ENCODE measurements at regions not wholly inside any gene's neighbourhood (a gene's known extent, or its start where the extent isn't known, plus 50 kb on each side); places are given as distances from the start of the nearest gene placed in this dataset.

DNA sequence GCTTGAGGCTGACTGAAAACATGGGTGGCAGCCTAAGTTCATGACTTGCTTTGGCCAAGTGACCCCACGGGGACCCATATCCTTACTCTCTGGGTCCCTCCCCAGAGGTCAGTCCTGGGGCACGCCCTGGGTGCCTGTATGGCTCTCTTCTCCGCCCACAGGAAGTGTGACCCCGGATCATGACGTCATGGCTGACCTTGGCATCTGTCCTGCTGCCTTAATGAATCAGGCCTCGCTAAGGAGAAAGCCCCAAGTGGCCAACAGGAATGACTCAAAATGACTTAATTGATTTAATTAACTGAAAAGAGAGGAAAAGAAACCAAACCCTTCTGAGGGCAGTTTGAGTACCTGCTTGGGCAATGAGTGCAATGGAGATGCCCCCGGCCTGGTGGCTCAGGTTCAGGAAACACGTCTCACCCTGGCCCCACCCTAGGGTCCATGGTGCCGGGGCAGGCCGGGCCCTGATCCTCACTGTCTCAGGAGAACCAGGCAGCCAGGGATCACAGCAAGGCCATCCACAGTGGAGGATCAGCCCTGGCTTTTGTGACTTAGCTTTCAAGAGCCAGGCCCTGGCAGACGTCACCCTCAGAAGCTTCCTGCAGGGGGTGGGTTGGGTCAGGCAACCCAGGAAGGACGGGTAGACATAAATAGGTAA, 112.0 kb downstream of the CYP26B1 start:
- TF ChIP-seq GATA2 (IDR thresholded peaks at IDR 0.05; ENCODE audit: low read depth, low read length) (no peak), GATA3 (IDR thresholded peaks at IDR 0.05; ENCODE audit: low read depth, low read length) (no peak)

DNA sequence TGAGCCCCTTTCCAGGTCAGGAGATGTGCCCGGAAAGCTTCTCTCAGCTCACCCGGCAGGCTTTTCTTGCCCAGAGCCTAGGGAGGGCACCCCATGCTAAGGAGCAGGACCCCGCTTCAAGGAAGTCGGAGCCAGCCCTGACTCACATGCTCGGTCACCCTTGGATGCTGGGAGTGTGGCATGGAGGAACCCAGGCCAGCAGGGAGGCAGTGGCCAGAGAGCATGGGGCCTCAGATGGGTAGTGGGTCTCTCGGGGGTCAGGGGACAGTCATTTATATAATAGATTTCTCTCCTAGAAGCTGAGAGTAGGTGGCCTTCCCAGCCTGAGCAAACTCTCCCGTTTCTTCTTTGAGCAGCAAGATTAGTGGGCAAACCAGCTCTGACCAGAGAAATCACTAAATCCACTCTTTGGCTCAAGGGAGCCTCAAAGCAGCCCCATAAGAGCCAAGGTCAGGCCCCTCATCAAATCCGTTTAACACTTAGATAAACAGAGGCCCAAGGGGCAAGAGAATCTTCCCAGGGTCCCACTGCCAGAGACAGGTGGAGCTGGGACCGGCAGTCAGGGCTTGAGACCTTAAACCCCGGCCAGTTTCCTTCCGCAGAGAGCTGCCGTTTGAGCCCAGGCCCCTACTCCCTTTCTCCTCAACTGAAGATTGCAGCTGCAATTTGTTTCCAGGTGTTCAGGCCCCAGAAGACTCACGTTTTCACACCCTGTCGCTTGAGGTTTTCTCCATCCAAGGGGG, 113.1 kb downstream of the CYP26B1 start:
- TF ChIP-seq GATA3 (IDR thresholded peaks at IDR 0.05; ENCODE audit: low read depth, low read length) = no peak
- no peak for TF ChIP-seq GATA2 (IDR thresholded peaks at IDR 0.05; ENCODE audit: low read depth, low read length)

DNA sequence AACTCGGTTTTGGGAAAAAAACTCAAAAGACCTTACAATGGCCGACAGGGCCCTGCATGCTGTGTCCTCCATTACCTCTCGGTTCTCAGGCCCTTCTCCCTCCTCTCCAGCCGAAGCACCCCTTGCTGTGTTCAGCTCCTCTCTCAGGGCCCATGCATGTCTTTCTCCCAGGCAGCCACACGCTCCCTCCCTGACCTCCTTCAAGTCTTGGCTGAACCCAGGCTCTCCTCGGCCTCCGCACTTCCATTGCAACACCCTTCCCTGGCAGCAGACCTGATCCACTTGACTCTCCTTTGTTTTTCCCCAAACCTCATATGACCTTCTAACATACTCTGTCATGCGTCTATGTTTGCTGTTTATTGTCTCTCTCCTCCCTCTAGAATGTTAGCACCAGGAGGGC, 114.0 kb downstream of the CYP26B1 start:
- TF ChIP-seq GATA3 (IDR thresholded peaks at IDR 0.05; ENCODE audit: low read depth, low read length) = no peak
- no peak for TF ChIP-seq GATA2 (IDR thresholded peaks at IDR 0.05; ENCODE audit: low read depth, low read length)

DNA sequence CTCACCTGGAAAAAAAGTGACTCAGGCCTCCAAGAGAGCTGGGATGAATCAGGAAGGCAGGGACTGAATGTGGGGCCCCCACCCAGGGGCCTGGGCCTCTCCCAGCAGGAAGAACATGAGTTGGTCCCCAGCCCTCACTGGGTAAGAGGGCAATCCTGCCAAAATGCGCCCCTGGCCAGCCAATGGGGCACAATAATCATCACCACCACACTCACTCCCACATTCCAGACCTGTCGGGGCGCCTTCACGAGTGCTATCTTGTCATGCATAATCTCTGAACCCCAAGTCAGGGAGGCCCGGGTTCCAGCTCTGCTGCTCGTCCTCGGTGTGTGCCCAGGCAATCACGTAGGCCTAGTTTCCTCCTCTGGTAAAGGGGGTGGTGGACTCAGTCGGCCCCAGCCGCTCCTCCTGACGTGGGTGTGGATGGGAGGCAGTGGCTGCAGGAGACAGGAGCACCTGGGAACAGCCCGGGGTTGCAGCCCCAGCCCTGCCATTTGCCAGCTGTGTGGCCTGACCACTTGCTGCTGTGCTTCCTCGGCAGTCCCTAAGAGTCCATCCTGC, 115.1 kb downstream of the CYP26B1 start:
- no peak for TF ChIP-seq GATA3 (IDR thresholded peaks at IDR 0.05; ENCODE audit: low read depth, low read length)
- no peak for TF ChIP-seq GATA2 (IDR thresholded peaks at IDR 0.05; ENCODE audit: low read depth, low read length)

DNA sequence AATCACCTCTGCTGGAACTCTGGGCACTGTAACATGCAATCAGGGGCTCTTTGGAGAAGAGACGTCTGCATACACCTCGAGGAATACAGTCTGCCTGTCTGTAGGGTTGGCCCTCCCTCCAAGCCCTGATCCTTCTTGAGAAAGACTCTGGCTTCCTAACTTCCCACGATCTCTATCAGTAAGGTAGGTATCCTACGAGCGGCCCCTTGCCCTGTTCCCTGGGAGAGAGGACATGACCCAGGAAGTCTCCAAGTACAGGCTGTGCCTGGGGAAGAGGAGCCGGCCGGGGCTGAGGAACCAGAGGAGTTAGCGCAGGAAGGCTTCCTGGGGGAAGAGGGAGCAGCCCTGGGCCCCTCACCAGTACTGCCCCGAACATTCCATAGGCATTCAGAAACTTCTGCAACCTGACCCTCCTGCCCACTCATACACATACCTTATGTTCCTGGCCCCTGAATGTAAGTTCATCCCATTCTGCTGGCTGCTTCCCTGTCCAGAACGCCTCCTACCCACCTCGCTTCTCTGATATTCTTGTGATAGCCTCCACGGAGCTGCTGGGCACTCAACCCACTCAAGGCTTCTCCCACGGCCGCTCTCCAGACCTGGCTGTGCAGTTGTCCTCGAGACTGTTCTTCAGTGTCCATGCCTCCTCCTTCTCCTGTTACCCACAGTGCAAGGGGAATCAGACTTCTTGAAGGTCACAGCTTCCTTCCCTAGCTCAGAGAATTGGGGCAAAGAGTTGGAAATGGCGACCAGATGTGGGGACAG, 116.1 kb downstream of the CYP26B1 start:
- no peak for TF ChIP-seq GATA2 (IDR thresholded peaks at IDR 0.05; ENCODE audit: low read depth, low read length)

DNA sequence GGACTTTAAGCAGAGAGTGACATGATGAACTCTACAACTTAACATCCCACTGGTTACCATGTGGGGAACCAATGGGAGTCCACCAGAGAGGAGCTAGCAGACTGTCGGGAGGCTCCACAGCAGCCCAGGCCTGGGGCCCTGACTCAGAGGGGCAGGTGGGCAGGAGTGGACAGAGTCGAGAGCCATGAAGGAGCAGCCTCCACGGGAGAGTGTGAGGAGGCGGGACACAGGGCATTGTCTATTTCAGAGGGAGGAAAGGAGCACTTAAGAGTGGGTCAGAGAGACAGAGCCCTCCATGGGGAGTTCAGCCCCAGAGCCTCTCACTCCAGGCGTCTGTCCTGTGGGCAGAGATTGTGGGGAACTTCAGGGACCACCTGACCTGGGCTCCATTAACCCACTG, 118.7 kb downstream of the CYP26B1 start:
- no peak for TF ChIP-seq GATA2 (IDR thresholded peaks at IDR 0.05; ENCODE audit: low read depth, low read length)
- no peak for TF ChIP-seq GATA3 (IDR thresholded peaks at IDR 0.05; ENCODE audit: low read depth, low read length)

DNA sequence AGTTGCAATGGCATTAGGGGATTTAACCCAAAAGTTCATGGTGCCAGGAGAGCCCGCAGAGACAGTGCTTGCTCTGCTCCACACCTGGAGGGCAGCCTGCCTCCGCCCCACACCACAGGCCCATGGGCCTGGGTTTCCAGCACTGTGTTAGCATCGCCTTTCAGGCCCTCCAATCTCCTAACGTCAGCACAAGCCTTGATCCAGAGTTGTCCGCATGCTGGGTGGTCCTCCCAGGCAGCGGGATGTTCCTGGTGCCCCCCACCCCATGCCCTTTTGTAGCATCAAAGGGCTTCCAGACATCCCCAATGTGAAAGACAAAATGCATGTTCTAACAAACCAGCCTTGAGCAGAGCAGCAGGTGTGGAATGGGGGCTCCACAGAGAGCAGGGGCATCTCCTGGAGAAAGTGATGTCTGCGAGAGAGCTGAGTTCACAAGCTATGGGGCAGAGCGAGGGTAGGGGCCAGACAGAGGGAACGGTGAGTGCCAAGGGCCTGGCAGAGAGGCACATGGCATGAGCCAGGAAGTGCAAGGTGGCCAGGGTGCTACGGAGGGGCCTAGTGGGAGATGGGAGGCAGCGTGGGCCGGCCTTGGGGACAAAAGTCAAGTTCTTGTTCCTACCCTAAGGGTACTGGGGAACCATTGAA, 119.2 kb downstream of the CYP26B1 start:
- no peak for TF ChIP-seq GATA2 (IDR thresholded peaks at IDR 0.05; ENCODE audit: low read depth, low read length)
- no peak for TF ChIP-seq GATA3 (IDR thresholded peaks at IDR 0.05; ENCODE audit: low read depth, low read length)

DNA sequence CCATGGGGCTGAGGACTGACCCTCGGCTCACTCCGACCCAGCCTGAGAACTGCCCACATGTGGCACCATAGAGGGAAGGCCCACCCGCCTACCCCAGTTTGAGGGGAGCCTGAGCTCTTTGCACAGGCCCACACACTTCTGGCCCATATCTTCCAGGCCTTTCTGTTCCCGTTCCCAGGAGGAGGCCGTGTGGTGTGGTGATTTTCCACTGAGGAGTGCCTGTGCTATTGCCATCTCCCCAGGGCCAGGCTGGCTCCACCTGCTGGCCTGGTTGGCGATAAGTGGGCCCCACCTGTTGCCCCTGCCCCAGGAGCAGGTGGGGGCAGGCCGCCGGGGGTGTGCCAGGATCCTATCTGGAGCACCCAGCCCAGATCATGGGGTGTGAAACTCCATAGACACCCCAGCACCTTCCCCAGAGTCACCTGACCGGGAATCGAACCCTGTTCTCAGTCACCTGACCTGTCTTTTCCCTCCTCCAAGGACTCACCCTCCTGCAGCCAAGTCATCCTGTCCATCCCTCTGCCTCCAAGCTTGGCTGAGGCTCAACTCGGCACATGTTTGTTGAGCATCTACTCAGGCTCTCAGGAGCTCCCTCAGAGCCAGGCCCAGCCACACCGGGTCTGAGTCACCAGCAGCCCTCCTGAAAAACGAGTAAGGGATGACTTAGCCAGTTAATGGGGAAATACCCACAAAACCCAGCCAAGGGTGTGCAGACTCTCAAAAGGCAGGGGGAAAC, 120.1 kb downstream of the CYP26B1 start:
- TF ChIP-seq GATA2 (IDR thresholded peaks at IDR 0.05; ENCODE audit: low read depth, low read length) (no peak), GATA3 (IDR thresholded peaks at IDR 0.05; ENCODE audit: low read depth, low read length) (no peak)

DNA sequence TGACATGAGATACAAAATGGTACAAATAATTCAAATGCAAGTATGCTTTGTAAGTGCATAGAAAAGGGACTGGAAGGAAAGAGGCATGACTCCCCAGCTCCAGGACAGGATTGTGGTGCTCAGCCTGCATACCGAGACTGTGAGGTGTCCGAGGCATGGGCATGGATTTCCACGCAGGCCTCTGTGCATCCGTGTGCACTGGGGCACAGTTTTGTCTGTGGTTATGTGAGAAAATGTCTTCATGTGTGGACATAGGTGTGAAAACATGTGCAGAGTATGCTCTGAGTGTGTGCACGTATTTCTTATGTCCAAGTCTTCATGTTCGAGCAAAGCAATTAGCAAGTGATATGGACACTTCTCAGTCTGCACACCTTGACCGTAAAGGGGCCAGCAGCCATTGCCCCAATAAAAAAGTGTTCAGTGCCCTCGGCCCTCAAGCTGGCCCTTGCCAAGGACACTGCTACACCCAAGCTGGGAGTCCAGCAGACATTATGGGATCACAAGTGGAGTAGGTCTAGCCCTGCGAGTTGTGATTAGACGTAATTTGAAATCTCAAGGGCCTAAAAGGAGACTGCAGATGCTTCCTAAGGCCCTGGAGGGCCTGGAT, 120.7 kb downstream of the CYP26B1 start:
- no peak for TF ChIP-seq GATA3 (IDR thresholded peaks at IDR 0.05; ENCODE audit: low read depth, low read length)
- no peak for TF ChIP-seq GATA2 (IDR thresholded peaks at IDR 0.05; ENCODE audit: low read depth, low read length)

DNA sequence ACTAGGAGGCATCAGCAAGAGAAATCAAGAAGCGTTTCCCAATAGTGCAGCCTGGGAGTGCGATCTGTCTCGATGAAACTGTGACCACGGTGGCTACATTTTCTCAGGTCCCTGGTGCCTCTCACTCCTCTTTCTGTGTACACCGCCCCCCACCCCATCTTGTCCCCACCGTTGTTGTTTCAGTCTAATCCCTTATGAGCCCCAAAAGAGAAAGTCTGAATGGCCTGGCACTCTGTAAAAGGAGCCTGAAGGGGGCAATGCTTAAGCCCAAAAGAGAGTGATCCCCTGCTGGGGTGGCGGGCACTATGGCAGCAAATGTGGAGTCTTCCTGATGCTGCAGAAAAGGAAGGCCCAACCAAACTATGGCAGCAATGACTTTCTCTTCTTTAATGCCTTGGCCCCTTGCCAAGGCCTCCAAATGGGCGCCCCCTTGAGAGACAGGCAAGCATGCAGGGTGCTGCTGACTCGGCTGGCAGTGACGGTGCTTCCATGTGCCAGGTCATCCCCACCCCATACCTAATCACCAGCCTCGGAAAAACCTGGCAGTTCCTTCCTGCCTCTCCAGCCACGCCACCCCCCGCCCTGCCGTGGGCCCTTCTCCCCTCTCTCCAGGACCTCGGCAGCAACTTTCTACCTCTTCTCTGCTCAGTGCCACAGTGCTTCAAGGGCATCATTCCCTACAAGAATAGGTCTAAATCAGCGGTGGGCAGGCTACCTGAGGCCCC, 123.0 kb downstream of the CYP26B1 start:
- TF ChIP-seq GATA3 (IDR thresholded peaks at IDR 0.05; ENCODE audit: low read depth, low read length) (no peak), GATA2 (IDR thresholded peaks at IDR 0.05; ENCODE audit: low read depth, low read length) (no peak)

DNA sequence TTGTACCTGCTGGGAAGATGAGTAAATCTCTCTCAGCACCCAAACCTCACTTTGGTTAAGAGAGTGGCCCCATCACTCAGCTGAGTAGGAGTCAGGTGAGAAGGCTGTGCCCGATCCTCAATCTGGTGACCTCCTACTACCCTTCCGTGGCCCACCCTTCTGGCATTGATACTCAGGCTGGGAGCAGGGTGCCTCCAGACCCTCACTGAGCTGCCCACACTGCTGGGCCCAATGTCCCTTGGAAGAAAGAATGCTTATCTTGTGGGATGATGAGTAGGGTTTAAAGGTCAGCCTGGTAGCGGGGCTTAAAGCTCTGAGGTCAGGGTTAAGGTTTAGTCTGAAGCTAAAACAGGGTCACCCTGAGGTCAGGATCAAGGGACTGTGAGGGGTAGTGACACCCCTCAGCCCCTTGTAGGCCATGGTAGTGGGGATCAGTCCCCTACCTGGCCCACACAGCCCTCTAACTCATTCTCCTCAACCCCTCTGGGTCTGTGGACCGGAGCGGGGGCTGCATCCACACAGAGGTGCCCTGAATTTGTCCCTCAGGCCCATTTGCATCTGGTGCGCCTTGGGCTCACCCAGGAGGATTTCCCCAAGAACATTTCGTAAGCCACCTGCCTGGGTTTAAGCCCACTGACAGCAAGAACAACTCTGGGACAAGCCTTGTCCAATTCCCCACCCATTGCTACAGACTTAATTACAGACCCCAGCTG, 123.8 kb downstream of the CYP26B1 start:
- TF ChIP-seq GATA2 (IDR thresholded peaks at IDR 0.05; ENCODE audit: low read depth, low read length) (no peak), GATA3 (IDR thresholded peaks at IDR 0.05; ENCODE audit: low read depth, low read length) (no peak)

DNA sequence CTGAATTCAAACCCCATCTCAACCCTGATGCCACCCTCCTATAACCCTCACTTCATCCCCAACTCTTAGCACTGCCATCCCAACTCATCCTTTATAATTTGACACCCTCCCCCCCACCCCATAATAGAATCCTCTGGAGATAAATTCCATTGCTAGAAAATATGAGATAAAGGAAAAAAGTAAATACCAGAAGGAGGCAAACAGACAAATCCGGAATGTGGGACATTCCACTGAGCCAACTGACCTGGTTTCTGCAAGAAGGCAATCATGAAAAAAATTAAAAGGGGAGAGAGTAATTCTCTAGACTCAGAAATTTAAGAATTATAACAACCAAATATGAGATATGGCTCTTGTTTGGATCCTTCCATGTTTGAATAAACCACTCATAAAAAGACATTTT, 132.4 kb downstream of the CYP26B1 start:
- no peak for TF ChIP-seq GATA2 (IDR thresholded peaks at IDR 0.05; ENCODE audit: low read depth, low read length)
- no peak for TF ChIP-seq GATA3 (IDR thresholded peaks at IDR 0.05; ENCODE audit: low read depth, low read length)
